ENCODE measurements at regions not wholly inside any gene's neighbourhood (a gene's known extent, or its start where the extent isn't known, plus 50 kb on each side); places are given as distances from the start of the nearest gene placed in this dataset.

DNA sequence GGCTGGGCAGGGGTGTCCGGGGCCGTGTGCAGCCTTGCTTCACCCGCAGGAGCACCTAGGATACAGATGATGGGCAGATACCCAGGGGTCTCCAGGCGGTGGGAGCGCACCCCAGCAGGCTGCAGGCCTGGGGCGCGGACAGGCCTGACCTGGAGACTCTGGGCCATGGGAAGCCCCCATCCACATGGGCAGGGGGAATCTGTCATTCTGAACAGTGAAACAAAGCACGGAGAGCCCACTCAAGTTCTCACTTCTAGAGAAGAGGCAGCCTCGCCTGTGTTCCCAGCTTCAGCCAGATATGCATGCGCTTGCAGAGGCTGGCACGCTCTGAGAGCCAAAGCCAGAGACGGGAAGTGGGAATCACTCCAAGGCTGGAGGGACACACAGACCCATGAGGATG is 333.1 kb downstream of the BRD1 start:
- no peaks in the 10 kb centered on the region for H3K9me3 ChIP-seq (ENCODE audit: low read depth)
- TF ChIP-seq, protein P1, sequence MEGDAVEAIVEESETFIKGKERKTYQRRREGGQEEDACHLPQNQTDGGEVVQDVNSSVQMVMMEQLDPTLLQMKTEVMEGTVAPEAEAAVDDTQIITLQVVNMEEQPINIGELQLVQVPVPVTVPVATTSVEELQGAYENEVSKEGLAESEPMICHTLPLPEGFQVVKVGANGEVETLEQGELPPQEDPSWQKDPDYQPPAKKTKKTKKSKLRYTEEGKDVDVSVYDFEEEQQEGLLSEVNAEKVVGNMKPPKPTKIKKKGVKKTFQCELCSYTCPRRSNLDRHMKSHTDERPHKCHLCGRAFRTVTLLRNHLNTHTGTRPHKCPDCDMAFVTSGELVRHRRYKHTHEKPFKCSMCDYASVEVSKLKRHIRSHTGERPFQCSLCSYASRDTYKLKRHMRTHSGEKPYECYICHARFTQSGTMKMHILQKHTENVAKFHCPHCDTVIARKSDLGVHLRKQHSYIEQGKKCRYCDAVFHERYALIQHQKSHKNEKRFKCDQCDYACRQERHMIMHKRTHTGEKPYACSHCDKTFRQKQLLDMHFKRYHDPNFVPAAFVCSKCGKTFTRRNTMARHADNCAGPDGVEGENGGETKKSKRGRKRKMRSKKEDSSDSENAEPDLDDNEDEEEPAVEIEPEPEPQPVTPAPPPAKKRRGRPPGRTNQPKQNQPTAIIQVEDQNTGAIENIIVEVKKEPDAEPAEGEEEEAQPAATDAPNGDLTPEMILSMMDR (IDR thresholded peaks at IDR 0.05; ENCODE audit: low read depth, low read length): no peak
- no peak overlapping the region for H3K27ac ChIP-seq
- DNase-seq (ENCODE audit: low read depth in 1 of 2, low spot score in 1 of 2): no peak
- no peaks in the 10 kb centered on the region for H3K27me3 ChIP-seq
- no peaks in the 10 kb centered on the region for H3K36me3 ChIP-seq
- H3K4me1 ChIP-seq (ENCODE audit: low read depth): no peaks in the 10 kb centered on the region
- H3K4me3 ChIP-seq: no peak overlapping the region

DNA sequence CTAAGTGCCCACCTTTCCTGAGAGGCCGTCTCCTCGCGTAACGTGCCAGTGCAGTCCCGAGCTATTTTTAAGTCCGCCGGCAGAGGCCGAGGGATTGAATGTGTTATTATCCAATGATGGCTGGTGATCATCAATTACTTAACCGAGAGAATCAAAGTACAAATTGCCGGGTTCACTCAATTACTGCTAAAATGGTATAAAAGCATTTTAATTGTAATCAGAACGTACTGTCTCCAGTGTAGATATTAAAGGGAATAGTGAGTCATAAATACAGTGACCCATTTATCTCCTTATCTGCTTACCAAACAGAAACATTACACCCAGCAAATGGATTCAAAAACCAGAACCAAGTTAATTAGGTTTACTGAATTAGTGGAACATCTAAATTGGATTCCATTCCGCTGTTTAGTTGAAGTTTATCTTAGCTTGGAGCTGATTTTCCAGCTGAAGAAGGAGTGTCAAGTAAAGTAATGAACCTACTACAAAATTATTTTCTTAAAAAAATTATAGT is 334.9 kb downstream of the BRD1 start:
- H3K9me3 ChIP-seq (ENCODE audit: low read depth): no peaks in the 10 kb centered on the region

DNA sequence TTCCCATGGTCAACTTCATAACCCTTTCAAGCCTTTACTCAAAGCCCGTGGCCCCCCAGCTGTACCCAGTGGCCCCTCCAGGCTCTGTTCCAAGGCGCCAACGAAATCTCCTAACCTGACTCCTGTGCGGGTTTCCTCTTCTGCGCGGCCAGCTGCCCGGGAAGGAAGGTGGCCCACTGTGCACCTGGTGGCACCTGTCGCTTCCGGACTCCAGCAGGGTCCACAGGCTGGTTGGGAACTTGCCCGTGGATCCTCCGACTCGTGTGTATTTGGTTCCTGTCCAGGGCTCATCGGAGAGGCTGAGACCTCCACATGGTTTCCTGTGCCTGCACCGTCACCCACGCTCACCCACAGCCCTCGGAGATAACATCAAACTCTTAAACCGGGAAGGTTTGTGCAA is 335.4 kb downstream of the BRD1 start:
- Histone ChIP-seq H3K4me3 (no peak overlapping the region), H3K27me3 (no peaks in the 10 kb centered on the region), H3K9me3 (ENCODE audit: low read depth) (no peaks in the 10 kb centered on the region), H3K27ac (no peak overlapping the region), H3K36me3 (no peaks in the 10 kb centered on the region), H3K4me1 (ENCODE audit: low read depth) (no peaks in the 10 kb centered on the region)
- TF ChIP-seq, protein P1 (IDR thresholded peaks at IDR 0.05; ENCODE audit: low read depth, low read length): no peak
- no peak for DNase-seq (ENCODE audit: low read depth in 1 of 2, low spot score in 1 of 2)

More for the DNA sequence above, 334.9 kb downstream of the BRD1 start:
- no peaks in the 10 kb centered on the region for H3K4me1 ChIP-seq (ENCODE audit: low read depth)
- no peaks in the 10 kb centered on the region for H3K36me3 ChIP-seq
- no peak for DNase-seq (ENCODE audit: low read depth in 1 of 2, low spot score in 1 of 2)
- TF ChIP-seq, protein P1 (IDR thresholded peaks at IDR 0.05; ENCODE audit: low read depth, low read length): no peak
- no peaks in the 10 kb centered on the region for H3K27me3 ChIP-seq
- H3K27ac ChIP-seq: no peak overlapping the region
- no peak overlapping the region for H3K4me3 ChIP-seq

DNA sequence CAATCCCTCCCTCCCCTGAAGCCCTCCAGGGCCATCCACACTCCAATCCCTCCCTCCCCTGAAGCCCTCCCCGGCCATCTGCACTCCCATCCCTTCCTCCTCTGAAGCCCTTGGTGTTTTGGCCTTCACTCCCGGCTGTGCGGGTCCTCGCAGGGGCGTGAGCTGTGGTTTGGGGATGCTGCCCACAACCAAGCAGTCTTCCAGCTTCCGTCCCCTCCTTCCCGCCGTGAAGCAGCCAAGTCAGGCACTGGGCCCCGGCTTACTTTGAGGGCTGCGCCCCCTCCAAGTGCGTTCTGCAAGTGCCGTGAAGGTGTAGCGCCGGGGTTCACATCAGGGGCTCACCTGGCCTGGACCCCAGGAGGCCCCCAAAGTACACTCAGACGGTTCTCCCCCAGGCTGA is 335.9 kb downstream of the BRD1 start:
- no peak for DNase-seq (ENCODE audit: low read depth in 1 of 2, low spot score in 1 of 2)
- Histone ChIP-seq H3K4me3 (no peak overlapping the region), H3K27me3 (no peaks in the 10 kb centered on the region), H3K36me3 (no peaks in the 10 kb centered on the region), H3K4me1 (ENCODE audit: low read depth) (no peaks in the 10 kb centered on the region), H3K9me3 (ENCODE audit: low read depth) (no peaks in the 10 kb centered on the region), H3K27ac (no peak overlapping the region)
- TF ChIP-seq, protein P1 (IDR thresholded peaks at IDR 0.05; ENCODE audit: low read depth, low read length): no peak

DNA sequence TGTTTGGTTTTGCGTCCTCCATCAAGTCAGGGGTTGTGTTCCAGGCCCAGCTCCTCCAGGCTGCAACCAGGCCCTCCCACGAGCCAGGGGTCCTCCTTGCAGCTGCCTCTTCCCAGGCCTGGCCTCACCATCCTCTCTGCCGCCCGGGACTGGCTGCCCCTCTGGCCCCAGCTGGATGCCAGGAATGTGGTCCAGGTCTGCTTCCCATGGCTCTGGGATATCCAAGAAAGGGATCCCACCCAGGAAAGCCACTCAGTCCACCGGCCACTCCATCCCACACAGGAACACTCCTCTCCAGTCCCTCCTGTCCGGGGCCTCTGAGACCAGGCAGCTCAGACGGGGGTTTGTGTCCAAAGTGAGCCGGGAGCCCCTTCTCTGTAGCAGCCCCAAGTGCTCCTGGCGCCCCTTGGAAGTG is 336.4 kb downstream of the BRD1 start:
- no peaks in the 10 kb centered on the region for H3K9me3 ChIP-seq (ENCODE audit: low read depth)
- no peaks in the 10 kb centered on the region for H3K27me3 ChIP-seq
- H3K36me3 ChIP-seq: no peaks in the 10 kb centered on the region
- TF ChIP-seq, protein P1 (IDR thresholded peaks at IDR 0.05; ENCODE audit: low read depth, low read length): no peak
- no peaks in the 10 kb centered on the region for H3K4me1 ChIP-seq (ENCODE audit: low read depth)
- H3K4me3 ChIP-seq: no peak overlapping the region
- no peak for DNase-seq (ENCODE audit: low read depth in 1 of 2, low spot score in 1 of 2)
- H3K27ac ChIP-seq: no peak overlapping the region

DNA sequence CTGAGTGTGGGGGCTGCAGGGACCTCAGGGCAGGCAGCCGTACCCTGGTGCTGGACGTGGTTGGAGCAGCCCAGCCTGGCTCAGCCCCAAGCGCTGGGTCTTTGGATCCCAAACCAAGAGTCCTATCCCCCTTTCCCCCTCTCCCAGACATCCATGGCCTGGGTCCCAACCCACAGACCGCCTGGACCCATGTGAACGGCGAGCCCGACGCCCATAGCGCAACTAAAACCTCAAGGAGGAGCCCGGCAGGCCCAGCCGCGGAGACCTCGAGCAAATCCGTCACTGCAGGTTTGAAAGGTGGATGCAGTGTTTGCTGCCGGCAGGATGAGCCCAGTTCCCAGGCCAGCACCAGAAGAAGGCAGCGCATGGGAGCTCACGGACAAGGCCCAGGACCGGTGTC is 337.0 kb downstream of the BRD1 start:
- DNase-seq (ENCODE audit: low read depth in 1 of 2, low spot score in 1 of 2): no peak
- H3K4me3 ChIP-seq: no peak overlapping the region

More for the DNA sequence above, 337.0 kb downstream of the BRD1 start:
- no peaks in the 10 kb centered on the region for H3K9me3 ChIP-seq (ENCODE audit: low read depth)
- no peaks in the 10 kb centered on the region for H3K27me3 ChIP-seq
- H3K36me3 ChIP-seq: no peaks in the 10 kb centered on the region
- TF ChIP-seq, protein P1 (IDR thresholded peaks at IDR 0.05; ENCODE audit: low read depth, low read length): no peak
- no peak overlapping the region for H3K27ac ChIP-seq
- no peaks in the 10 kb centered on the region for H3K4me1 ChIP-seq (ENCODE audit: low read depth)
